HG03139 (cell line): ENCODE measurements at regions not wholly inside any gene's neighbourhood (a gene's known extent, or its start where the extent isn't known, plus 50 kb on each side); places are given as distances from the start of the nearest gene placed in this dataset.
"Not testable (repeated sequence)": the region's sequence is repeated elsewhere in the genome, so short reads cannot be mapped to it uniquely, and the experiment has no call there.

ENCODE experiments used
- ATAC-seq: cut with Tn5 transposase; IDR thresholded peaks from one replicate; pipeline ENCODE4 v1.9.1; 2021; ENCODE audit not compliant: unreplicated experiment

DNA sequence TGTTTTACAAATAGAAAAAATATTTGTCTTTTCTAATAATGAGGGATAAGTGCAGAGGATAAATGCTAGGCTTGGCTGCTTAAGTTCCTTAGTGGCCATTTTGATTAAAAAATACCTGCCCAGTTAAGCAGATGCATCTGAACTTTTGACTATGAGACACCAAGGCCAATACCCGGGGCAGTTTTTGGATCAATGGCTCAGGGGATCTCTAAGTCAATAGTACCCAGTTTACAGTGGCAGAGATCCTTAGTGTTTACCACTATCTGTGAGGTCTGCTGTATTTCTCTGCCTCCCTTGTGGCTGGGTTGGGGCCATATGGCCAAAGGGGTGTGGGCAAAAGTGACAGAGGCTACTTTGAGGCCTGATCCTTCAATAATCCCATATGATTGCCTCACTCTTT is 184.5 kb upstream of the MAST4 start:
- no peak for ATAC-seq

DNA sequence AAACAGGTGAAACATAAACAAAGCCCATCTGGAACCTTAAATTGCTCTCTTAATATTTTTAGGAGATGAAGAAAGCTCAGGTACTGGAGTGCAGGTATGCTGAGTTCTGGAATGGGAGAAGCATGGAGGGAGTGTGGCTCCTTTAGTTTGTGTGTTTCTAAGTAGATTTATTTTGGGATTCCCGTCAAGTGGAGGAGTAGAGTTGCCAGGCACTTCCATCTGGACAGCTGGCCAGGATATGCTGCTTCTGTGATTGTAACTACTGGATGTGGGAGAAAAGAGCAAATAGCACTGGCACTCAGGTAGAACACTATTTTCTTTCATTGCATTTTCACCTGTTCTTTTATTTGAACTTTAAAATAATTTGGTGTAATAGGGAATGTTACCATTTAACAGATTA is 182.3 kb upstream of the MAST4 start:
- ATAC-seq, result no peak

DNA sequence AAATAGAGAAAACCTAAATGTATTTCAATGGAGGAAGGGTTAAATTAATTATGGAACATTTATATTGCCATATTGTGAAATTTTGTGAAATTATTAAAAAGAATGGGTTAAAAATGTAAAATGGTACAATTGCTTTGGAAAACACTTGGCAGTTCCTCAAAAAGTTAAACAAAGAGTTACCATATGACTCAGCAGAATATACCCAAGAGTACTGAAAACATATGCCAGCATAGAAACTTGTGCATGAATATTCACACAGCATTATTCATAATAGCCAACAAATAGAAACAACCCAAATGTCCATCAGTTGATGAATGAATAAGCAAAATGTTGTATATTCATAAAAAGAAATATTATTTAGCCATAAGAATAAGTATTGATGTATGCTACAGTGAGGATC is 181.0 kb upstream of the MAST4 start:
- ATAC-seq, result no peak

DNA sequence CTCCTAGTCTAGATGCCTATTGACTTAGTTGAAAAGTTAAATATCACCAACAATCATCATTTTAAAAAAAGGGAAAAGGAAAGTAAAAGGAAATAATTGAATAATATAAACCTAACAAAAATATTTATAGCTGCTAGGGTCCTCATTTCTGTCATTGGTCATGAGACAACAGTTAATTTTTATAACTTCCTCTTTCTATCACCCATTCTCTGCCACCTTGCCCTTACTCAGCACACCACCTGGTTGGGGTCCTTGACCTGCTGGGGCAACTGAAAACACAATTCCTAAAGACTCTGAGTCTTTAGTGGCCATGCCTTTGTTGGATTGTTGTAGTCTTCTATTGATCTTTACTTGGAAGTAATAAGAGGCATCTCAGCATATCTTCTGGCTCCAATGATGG is 179.5 kb upstream of the MAST4 start:
- no peak for ATAC-seq

DNA sequence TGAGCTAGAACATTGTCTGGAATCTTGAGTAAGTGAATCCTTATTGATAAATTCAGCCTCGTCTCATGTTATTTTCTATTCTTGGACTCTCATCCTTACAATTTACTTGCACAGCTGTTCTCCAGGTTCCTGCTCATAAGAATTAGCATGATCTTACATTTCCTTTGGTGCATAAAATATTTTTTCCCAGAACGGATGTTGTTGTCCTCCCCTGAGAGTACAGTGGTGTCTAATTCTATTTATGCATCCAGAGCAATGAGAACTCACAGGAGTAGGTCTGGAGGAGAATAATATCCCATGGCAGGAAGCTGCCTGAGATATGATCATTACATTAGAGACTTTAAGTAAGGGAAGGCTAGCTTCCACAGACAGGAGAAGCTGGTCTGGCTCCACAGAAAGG is 178.4 kb upstream of the MAST4 start:
- no peak for ATAC-seq

DNA sequence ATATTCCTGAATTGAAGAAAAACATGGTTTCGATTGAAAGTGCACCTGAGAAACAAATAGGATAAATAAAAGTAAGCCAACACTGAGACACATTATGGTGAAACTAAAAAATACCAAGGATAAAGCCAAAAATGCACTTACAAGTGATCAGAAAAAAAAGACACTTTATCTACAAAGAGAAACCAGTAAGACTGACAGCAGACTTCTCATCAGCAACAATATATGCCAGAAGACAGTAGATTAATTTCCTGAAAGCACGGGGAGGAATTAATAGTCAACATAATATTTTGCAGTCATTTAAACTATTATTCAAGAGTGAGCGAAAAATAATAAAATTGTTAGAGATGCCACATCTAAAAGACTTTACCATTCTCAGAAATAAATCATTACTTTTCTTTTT is 172.7 kb upstream of the MAST4 start:
- ATAC-seq, result no peak

DNA sequence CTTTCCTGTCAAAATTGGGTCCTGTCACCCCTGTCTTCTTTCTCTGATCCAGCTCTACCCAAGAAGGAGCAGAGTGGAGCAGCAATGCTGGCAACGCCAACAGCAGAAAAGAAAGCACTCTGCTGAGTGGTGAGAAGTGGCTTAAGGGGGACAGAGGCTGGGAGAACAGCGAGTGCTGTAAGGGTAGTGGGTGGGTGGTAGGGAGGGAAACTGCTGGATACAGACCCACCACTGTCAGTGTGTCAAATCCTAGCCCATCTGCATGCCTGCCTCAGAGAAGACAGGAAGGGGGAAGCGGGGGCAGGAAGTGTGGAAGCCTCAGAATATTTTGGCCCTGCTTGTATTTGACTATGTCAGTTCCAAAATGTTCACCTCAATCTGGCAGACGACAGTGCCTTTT is 170.4 kb upstream of the MAST4 start:
- no peak for ATAC-seq

DNA sequence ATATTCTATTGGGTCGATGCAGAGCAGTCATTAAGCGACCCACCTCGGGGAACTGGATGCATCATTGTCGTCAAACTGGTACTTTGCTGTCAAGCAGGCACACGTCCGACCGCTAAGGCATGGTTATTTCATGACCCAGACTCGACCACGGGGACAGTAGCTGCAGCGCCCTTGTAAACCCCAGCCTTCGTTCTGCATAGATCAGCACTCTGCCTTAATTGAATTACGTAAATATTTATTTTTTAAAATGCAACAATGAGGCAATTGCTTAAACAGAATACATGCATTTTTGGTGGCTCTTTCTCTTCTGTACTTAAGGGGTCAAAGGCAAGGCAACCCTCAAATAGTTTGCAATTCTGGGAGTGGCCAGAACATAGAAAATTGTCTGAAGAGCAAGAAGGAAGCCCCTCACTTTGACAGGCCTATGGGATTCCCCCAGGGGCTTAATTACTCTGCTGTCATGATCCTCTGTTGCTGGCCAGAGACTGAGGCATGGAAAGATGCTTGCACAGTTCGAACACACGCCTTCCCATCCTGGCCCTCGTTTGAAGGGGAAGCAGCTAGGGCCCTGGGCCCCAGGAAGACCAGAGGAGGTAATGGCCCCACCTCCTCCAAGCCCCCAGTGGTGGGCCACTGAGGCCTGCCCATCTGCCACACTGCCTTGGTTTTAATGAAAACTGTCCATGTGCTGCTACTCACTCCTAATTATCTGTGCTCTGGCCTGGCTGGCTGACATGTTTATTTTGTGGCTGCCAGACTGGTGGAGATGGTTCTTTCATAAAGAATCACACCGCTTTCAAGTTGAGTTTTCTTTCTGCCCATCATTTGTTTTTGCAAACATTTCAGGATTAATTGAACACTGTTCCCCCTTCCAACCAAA is 169.7 kb upstream of the MAST4 start:
- no peak for ATAC-seq

DNA sequence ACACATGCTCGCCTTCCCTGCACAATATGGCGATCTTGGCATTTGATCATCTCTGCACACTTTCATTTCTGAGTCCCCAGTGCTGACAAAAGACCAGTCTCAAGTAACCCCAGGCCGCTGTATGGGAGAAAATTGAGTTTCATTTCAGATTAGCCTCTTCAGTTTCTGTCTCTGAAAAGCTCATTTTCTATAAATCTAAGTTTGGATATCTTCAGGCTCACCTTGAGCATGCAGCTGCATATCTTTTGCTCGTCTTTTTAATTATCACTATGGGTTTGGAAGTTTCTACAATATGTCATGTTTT is 169.1 kb upstream of the MAST4 start:
- no peak for ATAC-seq

DNA sequence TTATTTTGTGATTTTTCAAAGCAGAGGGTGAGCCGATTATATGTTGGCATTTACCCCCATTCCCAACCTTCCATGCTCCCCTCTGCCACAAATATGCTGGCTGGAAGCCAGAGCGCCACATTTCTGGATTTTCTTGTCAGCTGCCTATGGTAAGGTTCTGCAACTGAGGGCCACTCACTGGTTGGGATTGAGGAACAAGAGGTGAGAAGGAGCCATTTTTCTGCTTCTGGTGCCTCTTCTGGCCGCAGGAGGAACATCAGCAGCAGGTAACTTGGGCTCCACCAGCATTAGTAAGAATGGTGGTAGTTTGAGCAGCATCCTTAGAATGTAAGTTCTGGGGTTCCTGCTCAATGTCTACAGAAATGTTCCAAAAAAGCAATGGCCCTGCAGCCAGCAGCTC is 159.5 kb upstream of the MAST4 start:
- ATAC-seq, result no peak

DNA sequence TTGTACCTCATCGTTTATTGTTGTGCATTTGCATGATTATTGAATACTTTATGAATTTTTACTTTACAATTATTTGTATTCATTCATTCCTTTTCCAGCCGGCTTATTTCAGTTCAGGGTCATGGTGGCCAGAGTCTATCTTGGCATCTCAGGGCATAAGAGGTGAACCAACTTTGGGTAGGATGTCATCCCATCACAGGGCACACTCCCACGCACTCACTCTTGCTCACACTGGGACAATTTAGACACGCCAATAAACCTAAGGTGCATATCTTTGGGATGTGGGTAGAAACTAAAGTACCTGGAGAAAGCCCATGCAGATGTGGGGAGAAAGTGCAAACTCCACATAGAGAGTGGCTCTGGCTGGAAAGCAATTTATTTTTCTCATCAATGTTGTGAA is 158.1 kb upstream of the MAST4 start:
- ATAC-seq, result no peak

DNA sequence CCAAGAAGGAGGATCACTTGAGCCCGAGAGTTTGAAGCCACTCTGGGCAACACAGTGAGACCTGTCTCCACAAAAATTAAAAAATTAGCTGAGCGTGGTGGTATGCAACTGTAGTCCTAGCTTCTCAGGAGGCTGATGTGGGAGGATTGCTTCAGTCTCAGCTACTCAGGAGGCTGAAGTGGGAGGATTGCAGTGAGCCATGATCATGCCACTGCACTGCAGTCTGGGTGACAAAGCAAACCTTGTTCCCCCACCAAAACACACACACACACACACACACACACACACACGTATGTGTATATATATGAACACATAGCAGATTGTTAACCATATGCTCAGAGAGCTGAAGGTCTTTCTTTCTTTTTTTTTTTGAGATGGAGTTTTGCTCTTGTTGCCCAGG is 157.5 kb upstream of the MAST4 start:
- no peak for ATAC-seq

DNA sequence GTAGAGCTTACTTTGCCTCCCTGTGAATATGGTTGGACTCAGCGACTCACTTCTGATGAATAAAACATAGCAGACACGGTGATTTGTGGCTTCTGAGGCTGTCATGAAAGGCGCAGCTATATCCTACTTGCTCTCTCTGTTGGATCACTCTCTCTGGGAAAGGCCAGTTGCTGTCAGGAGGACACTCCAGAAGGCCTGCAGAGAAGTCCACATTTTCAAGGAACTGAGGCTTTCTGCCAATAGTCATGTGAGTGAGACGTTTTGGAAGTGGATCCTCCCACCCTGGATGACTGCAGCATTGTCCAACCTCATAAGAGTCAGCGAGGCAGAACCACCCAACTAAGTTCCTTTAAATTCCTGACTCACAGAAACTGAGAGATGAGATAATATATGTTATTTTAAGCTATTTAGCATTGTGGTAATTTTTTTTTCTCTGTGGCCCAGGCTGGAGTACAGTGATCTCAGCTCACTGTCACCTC is 156.0 kb upstream of the MAST4 start:
- ATAC-seq, result no peak

DNA sequence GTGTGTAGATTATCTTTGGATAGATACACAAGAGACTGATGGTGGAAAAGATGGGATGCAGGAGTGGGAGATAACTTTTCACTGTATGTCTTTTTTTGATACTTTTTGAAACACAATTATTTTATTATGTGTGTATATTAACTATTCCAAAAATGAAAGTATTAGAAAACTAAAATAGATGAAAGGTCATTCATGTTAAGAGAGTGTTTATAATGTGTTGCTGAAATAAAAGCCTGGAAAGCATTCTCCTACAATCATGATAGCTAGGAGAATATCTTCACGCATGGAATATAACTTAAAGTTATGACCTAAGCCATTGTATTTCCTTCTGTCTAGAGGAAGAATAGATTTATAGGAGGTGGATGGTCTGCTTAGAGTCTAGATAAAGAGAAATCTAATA is 154.8 kb upstream of the MAST4 start:
- ATAC-seq, result no peak

DNA sequence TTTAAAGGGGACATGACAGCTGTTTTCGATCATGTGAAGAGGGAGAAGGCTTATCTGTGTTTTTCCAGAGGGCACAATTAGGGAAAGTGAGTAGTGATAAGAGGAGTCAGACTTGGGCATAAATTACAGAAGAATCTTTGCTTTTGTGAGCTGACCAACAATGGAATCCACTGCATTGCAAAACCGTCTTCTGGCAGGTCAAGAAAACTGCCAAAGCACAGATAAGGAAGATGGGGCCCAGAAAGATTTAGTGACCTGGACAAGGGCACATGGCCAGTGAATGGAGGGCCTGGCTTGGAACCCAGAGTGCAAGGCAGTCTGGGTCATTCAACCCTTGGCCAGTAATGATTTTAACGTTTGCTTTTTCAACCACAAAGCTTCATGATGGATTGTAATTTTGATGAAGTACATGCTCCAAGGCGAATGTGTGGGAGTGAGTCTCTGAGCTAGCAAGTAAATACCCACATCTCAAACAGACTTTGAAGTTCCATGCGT is 153.2 kb upstream of the MAST4 start:
- ATAC-seq, result no peak

DNA sequence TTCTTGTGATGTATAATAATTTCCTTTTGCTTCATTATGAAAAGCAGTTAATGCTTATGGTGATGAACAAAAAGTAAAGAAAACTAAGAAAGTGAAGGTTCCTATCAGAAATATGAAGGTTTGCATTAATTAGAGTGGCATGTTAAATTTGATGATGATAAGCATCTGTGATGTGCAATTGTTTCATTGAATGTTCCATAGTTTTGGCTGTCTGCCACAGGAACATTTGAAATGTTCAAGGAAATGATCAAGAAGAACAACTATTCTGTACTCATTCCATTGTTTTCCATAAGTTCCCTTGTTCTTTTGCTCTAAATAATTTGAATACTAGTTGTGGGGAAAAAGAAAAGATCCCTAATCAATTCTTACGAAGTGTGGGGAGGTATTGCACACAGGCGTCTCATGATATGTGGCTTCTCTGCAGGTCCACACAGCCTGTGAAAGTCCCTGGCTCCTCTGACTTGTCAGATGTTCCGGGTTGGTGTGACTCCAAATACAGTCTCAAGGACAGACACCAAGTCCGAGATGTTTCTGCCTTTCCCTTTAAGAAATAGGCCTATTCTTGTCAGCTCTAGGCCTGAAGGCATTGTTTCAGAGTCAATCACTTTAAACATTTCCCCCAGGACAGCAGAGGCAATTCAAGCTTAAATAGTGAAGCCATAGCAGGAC is 152.6 kb upstream of the MAST4 start:
- ATAC-seq, result no peak

DNA sequence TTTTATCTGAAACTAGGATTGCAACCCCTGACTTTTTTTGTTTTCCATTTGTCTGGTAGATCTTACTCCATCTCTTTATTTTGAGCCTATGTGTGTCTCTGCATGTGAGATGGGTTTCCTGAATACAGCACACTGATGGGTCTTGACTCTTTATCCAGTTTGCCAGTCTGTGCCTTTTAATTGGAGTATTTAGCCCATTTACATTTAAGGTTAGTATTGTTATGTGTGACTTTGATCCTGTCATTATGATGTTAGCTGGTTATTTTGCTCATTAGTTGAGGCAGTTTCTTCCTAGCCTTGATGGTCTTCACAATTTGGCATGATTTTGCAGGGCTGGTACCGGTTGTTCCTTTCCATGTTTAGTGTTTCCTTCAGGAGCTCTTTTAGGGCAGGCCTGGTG is 148.1 kb upstream of the MAST4 start:
- not testable (repeated sequence) for ATAC-seq

DNA sequence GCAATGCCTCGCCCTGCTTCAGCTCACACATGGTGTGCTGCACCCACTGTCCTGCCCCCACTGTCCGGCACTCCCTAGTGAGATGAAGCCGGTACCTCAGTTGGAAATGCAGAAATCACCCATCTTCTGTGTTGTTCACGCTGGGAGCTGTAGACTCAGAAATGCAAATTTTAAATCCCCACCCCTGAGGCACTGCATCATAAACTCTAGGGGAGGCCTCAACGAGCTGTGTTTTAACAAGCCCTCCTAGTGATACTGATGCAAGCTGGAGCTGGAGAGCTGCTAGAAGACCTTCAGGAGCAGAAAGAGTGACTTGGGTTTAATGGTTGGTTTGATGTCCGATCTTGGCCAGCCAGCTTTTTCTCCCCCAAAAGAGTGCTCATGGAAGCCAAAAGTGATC is 146.0 kb upstream of the MAST4 start:
- no peak for ATAC-seq

DNA sequence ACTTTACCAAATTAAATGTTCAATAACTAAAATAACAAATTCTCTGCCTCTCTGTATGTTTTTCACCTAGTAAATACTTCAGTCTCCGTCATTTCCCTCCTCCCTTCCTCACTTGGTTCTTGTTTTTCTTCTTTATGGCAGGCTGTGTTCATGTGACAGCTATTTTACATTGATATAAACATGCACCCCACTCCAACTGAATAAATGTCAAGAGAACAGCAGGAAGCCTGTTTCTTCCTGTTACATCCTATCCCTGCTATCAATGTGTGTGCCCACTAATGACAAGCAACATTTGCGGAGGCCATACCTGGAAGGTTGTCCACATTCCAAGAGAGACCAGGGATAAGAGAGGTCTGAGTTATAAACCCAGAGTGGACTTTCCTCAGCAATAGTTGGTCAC is 145.2 kb upstream of the MAST4 start:
- ATAC-seq, result no peak

DNA sequence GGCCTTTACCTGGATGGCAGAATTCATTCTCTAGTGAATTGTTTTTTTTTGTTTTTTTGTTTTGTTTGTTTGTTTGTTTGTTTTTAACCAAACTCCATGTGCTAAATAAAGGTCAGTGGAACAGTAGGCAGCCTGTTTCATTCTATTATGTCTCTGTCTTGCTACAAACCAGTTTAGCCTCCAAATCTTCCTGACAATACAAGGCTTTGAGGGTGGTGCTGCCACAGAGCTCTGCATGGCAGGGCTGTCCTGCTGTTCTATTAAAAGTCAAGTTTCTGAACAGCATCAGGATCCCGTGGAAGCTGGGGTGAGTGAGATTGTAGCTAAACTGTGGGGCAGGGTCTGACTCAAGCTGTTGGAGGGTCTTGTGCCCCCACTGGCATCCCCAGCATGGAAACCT is 144.1 kb upstream of the MAST4 start:
- no peak for ATAC-seq

DNA sequence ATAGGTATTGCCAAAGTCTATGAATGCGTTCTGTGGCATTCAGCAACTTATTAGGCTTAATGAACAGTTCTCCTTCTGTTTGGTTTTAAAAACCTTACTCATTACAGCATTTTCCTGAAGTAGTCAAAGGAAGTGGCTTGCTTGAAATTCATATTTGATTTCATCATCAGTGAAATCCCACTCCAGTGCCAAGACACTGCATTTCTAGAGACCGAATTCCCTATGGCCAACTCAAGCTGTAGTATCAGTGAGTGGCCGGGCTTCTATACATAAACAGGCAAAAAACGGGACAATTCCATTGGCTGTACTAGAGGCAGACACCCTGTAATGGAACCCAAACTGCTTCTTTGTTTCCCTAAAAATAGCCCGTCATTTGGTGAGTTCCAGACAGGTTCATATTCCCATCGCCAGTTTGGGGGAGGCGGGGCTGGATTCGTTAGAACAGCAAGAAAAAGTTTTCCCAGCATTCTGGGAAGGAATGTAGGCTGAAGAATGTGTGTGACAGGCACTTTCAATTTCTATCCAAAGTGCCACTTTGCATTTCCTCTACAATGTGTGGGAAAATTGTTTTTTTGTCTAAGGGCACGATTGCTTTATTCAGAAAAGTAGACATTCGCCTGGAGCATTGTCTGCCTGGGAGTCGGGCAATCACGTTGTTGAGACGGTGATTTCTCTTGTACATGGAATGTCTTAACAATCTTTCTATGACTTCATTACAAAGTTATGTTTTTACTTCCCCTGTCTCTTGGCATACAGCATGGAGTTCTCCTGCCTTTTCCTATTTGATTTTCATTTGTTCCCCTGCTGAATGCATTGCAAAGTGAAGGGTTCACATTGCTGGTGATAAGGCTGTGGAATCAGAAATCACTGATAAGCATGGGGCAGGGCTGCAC is 141.8 kb upstream of the MAST4 start:
- no peak for ATAC-seq

DNA sequence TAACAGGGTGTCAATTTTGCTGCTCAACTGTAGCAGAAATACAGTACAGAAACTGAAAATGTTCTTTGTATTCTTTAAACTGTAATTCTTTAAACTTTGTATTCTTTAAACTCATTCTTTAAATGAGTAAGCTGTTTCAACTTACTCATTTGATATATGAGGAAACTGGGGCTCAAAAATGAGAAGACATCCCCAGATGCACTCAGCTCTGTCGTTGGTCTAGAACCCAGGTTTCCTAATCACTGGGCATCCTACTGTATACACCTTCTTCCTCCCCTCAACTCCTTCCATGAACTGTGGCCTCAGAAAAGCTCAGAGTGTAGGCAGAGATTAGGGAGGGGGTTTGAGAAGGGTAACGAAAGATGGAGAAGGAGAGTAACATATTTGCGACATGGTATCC is 136.5 kb upstream of the MAST4 start:
- ATAC-seq, result no peak
